GM19328 (cell line): ENCODE measurements at regions not wholly inside any gene's neighbourhood (a gene's known extent, or its start where the extent isn't known, plus 50 kb on each side); places are given as distances from the start of the nearest gene placed in this dataset.

ENCODE experiments used
- ATAC-seq: cut with Tn5 transposase; IDR thresholded peaks from one replicate; pipeline ENCODE4 v1.9.1; 2021; ENCODE audit warnings: mild to moderate bottlenecking, moderate library complexity; ENCODE audit not compliant: unreplicated experiment

GRCh38 chr13:89270736-89271135, 1599.6 kb downstream of the SLITRK5 start:
- no peak for ATAC-seq

GRCh38 chr13:89279374-89279773, 1608.2 kb downstream of the SLITRK5 start:
- no peak for ATAC-seq

DNA sequence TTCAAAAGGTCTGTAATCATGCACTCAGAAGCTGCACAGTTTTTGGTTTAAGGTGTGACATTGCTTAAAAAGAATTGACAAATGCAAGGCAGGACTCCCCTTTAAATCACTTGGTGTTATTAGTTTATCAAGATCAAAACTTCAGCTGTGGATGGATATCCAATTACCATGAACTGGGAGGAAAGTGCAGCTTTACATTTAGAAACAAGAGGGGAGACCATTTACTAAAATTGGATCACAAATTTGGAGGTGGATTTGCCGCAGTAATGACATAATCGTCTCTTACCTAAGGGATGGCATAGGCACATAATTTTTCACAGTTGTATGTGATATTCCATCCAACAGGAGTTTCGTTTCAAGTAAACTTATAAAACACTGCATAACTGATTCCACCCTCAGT, 1610.2 kb downstream of the SLITRK5 start:
- no peak for ATAC-seq

DNA sequence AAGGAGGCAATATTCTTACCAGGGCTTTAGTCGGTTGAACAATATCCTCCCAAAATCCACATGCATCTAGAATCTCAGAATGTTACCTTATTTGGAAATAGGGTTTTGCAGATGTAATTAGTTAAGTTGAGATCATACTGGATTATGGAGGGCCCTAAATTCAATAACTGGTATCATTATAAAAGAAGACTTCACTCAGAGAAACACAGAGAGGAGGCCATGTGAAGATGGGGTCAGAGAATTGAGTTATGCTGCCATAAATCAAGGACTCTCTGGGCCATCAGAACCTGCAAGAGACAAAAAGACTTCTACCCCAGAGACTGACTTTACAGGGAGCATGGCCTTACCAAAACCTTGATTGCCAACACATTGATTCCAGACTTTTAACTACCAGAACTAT, 1611.1 kb downstream of the SLITRK5 start:
- ATAC-seq: no peak

DNA sequence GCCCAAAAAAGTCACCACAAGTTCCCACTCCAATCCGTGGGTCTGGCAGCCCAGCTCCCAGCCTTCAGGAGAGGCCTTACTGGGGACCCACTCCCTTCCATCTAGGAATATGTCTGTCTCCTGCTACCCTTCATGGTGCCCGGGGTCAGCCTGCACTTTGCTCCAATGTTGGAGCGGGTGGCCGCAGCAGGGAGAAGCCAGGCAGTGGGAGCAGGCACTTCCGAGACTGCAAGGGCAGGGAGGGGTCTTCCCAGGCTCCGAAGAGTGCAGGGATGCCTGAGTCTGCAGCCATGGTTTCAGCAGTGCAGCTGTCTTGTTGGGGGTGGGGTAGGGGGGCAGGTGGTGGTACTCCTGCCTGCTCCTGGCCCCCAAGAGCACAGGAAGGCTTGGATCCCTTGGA, 1616.2 kb downstream of the SLITRK5 start:
- no peak for ATAC-seq

GRCh38 chr13:89294115-89294867, 1623.1 kb downstream of the SLITRK5 start:
- no peak for ATAC-seq

DNA sequence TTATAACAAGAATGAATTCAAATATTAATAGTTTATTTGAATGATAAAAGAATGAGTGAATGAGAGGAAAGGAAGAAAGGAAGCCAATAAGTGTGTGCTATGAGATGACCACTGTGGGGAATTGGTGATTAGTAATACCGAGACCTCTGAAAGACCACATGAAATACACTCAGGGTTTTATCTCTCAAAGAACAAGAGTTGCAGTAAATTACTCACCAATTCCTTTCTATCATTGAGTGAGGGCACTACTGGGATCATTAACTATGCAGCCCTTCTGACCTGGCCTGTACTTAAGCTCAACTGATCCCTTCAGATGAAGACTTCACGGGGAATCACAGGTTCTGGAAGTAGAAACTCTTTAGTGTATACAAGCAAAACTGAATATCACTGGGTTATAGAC, 1636.1 kb downstream of the SLITRK5 start:
- no peak for ATAC-seq

DNA sequence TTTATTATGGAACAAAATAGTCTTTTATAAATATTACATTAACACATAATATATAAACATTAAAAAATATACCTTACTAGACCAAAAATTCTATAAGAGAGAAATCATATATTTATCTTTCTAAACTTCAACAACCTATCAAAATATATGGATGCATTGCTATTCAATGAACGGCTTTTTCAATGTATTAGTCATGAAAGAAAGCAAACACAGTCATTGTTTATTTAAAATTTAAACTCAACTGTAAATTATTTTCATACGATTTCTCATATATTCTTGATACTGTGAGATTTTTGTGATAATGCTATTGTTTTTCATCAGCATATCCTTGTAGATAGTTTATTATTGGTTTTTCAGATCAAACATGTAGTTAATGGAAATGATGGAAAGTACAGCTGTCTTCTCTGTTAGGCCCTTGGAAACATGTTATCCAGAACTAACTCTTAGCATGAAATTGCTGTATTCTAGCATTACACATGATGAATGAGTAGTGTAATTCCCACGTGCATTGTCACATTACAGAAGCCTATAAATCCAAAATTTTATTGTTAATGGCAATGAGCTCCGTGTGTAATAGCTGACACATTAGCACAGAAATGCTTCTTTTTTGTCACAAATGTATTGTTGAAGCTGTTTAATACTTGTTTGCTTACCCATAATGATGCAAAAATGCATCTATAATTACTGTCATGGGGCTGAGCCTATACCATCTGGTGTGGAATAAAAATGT, 1639.9 kb downstream of the SLITRK5 start:
- ATAC-seq: no peak

DNA sequence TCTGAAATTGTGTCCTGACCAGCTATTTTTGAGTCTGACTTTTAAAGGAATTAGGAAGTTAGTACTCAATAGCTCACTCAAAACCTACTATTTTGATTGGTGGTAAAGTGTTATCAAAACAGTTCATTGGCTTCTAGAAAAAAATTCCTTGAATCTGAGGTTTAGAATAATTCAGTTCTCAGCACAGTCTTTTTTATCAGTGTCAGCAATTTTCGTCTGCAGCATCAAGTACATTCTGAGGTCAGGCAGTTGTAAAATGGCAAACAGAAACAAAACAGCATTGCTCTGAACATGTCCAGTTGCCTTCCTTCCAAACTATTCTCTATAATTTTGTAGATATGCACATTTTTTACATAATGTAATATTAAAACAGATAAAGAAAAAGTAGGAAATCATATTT, 1644.1 kb downstream of the SLITRK5 start:
- ATAC-seq: no peak

DNA sequence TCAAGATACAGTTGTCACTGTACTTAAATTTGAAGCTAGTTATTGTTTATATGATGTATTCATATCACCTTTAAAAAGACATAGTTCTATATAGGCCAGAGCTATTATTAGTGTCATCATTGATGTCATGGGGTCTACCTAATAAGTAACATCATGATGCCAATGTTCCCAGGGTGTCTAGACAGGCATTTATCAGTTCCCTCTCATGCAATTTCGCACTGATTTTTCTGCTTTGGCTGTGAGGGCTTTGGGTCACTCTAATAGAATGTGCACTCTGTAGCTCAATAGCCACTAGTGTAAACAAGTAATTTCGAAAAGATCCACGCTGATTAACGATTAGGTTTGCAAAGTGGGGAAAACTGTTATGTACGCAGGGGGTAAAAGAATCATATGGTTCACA, 1651.3 kb downstream of the SLITRK5 start:
- no peak for ATAC-seq

DNA sequence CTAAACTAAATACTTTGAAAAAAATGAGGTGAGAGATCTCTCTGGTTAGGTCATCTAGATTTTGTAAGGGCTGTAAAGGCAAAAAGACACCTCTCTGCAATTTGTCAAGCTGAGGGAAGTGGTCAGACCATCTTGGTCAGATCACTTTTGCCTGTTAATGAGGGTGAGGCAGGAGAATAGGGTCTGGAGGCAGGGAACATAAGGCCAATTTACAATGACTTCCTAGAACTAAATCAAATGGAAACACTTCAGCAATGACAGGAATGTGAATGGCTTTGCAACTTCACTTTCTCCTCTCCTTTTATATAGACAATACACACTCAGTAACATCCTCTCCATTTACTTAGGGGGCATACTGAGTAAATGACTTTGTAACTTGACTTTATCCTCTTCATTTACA, 1653.4 kb downstream of the SLITRK5 start:
- ATAC-seq: no peak

DNA sequence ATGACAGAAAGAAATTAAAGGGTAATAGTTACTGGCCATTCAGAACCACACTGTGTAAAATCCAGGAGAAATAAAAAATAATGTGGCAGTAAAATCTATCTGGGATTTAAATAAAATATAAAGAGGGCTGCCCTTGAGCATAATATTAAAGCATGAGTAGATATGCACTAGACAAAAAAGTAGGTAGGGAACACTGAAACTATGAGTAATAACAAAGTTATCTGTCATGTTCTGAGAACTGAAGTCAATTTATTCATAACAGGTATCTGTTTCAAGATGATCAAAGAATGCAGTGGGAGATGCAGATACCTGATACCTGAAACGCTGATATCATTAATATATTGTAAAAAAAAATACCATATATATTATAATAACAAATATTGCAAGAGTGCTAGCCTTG, 1672.0 kb downstream of the SLITRK5 start:
- no peak for ATAC-seq

- ATAC-seq: no peak
Measured at GRCh38 chr13:89352384-89352783, 1681.2 kb downstream of the SLITRK5 start.

DNA sequence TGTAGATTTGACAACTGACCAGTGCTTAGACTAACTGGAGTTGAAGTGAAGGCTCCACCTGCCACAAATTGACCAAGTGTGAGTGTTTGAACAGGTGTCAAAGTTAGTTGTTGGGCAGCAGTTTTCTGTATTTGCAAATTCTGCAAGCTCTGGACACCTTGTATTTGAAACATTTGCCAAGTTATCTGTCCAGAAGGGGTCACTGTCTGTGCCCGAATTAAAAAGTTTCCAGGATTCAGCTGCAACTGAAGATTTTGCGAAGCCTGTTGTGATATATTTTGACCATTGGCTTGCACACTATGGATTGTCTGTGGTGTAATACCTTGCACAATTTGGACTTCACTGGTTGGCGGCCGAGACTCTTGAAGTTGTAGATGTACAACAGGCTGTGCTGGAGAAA, 1690.7 kb downstream of the SLITRK5 start:
- no peak for ATAC-seq

GRCh38 chr13:89363144-89363543, 1692.0 kb downstream of the SLITRK5 start:
- ATAC-seq: no peak

DNA sequence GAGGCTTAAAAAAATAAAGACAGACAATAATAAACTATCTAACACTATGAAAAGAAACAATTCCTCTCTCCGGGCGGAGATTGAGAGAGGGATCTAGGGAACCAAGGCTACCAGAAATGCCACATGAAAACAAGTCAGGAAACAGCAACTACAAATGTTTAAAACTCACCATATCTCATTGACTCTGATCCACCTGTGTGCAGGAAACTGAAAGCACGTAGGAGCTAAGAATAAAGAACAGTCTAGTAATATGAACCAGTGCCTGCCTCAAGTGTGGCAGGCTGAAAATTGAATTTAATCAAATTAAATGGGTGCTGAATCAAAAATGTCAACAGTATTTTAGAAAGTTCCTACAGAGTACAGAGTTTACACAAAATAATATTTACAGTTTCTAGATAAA, 1701.0 kb downstream of the SLITRK5 start:
- ATAC-seq: no peak

DNA sequence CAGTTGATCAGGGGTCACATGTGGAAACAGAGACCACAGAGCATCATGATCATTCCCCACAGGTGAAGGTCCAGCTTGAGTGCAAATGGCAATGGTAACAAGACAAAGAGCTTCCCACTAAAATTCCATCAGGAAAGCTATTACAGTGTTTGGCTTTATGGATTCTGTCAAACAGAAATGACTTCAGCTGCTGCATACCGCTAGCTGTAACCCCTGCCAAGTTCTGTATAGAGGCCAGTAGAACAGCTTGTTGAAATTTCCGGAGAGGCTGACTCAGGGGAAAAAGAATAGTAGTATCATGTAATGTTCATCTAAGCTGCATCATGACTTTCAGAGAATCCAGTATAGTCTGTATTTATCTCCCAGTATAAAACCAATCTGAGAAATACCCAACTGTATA, 1704.7 kb downstream of the SLITRK5 start:
- no peak for ATAC-seq

DNA sequence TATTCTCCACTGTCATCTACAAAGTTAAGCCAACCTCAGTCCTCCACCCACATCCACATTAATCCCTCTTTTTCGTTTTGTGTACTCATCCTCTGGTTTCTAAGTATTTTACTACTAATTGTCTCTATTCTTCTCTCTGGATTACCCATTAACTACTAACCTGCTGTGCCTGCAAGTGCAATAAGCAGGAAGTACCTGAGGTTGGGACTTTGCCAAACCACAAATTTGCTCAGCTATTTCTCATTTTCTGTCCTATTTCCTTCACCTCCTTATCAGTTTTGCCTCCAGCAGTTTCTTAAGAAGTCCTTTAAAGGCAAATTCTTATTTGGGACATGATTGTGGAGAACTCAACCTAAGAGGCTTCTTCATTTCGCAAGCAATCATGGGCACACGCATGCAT, 1708.9 kb downstream of the SLITRK5 start:
- no peak for ATAC-seq

GRCh38 chr13:89382981-89383380, 1711.8 kb downstream of the SLITRK5 start:
- ATAC-seq: no peak

- ATAC-seq: no peak
Measured at GRCh38 chr13:89383891-89384290, 1712.7 kb downstream of the SLITRK5 start.

GRCh38 chr13:89393758-89394304, 1722.7 kb downstream of the SLITRK5 start:
- ATAC-seq: no peak

GRCh38 chr13:89401264-89401675, 1730.1 kb downstream of the SLITRK5 start:
- no peak for ATAC-seq
